ENCODE measurements at regions not wholly inside any gene's neighbourhood (a gene's known extent, or its start where the extent isn't known, plus 50 kb on each side); places are given as distances from the start of the nearest gene placed in this dataset.

DNA sequence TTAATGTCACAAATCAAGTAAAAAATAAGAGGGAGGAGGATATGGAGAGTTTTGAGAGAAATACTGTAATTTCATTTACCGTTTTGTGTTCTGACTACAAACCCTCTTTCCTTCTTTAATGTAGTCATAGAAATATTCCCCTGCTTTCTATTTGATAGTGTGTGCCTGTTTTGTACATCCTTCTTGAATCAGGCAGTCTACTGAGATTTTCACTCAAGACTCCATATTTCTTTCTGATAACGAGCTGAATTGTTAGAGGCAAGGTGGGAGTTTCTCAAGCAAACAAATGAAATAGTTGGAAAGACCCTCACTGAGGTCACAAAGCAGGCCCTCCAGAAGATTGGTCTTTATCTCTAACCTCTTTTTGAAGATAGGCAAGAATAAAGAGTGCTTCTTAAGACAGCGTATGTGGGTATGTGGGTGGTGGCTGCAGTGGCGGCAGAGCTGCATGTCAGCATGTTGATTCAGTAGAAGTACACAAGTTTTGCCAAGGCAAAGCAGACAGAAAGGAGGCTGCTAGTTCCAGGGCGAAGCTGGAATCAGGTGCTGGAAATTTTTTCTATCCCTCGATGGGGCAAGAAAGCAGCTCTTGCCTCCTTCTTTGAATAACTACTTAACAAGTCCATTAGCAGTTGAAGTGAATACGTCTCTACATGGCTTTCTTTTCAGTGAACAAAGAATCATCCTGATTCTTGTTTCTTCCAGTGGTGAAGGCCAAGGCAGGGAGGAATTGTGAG lies 164.2 kb downstream of the FAM76B start:
- TF ChIP-seq TCF4 (CRISPR knock-in tag; IDR thresholded peaks at IDR 0.05; ENCODE audit: borderline replicate concordance) (no peak), SNAI2 (CRISPR knock-in tag; IDR thresholded peaks at IDR 0.05) (no peak), OSR1 (CRISPR knock-in tag; IDR thresholded peaks at IDR 0.05) (no peak), ZFP3 (CRISPR knock-in tag; IDR thresholded peaks at IDR 0.05) (no peak), CSDC2 (CRISPR knock-in tag; IDR thresholded peaks at IDR 0.05) (no peak), TOX (CRISPR knock-in tag; IDR thresholded peaks at IDR 0.05; ENCODE audit: borderline replicate concordance) (no peak), BACH2 (CRISPR knock-in tag; IDR thresholded peaks at IDR 0.05; ENCODE audit: borderline replicate concordance) (no peak), ZFP30 (CRISPR knock-in tag; IDR thresholded peaks at IDR 0.05) (no peak), ISL1 (CRISPR knock-in tag; IDR thresholded peaks at IDR 0.05) (no peak), ZNF565 (CRISPR knock-in tag; conservative IDR thresholded peaks at IDR 0.05; ENCODE audit: low read depth) (no peak), ZC3H10 (CRISPR knock-in tag; IDR thresholded peaks at IDR 0.05) (no peak), ZNF8 (CRISPR knock-in tag; IDR thresholded peaks at IDR 0.05) (no peak), ZNF70 (CRISPR knock-in tag; IDR thresholded peaks at IDR 0.05) (no peak), PPARA (CRISPR knock-in tag; IDR thresholded peaks at IDR 0.05; ENCODE audit: borderline replicate concordance) (no peak), RARB (CRISPR knock-in tag; IDR thresholded peaks at IDR 0.05) (no peak), GLIS3 (CRISPR knock-in tag; IDR thresholded peaks at IDR 0.05) (no peak), ARNTL (CRISPR knock-in tag; IDR thresholded peaks at IDR 0.05; ENCODE audit: borderline replicate concordance, low read depth) (no peak)
- TF ChIP-seq, protein P1, sequence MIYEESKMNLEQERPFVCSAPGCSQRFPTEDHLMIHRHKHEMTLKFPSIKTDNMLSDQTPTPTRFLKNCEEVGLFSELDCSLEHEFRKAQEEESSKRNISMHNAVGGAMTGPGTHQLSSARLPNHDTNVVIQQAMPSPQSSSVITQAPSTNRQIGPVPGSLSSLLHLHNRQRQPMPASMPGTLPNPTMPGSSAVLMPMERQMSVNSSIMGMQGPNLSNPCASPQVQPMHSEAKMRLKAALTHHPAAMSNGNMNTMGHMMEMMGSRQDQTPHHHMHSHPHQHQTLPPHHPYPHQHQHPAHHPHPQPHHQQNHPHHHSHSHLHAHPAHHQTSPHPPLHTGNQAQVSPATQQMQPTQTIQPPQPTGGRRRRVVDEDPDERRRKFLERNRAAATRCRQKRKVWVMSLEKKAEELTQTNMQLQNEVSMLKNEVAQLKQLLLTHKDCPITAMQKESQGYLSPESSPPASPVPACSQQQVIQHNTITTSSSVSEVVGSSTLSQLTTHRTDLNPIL (CRISPR knock-in tag; IDR thresholded peaks at IDR 0.05; ENCODE audit: low read depth), result no peak
- TF ChIP-seq, protein P2, sequence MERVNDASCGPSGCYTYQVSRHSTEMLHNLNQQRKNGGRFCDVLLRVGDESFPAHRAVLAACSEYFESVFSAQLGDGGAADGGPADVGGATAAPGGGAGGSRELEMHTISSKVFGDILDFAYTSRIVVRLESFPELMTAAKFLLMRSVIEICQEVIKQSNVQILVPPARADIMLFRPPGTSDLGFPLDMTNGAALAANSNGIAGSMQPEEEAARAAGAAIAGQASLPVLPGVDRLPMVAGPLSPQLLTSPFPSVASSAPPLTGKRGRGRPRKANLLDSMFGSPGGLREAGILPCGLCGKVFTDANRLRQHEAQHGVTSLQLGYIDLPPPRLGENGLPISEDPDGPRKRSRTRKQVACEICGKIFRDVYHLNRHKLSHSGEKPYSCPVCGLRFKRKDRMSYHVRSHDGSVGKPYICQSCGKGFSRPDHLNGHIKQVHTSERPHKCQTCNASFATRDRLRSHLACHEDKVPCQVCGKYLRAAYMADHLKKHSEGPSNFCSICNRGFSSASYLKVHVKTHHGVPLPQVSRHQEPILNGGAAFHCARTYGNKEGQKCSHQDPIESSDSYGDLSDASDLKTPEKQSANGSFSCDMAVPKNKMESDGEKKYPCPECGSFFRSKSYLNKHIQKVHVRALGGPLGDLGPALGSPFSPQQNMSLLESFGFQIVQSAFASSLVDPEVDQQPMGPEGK (CRISPR knock-in tag; IDR thresholded peaks at IDR 0.05; ENCODE audit: borderline replicate concordance), result no peak
- TF ChIP-seq, protein P3, sequence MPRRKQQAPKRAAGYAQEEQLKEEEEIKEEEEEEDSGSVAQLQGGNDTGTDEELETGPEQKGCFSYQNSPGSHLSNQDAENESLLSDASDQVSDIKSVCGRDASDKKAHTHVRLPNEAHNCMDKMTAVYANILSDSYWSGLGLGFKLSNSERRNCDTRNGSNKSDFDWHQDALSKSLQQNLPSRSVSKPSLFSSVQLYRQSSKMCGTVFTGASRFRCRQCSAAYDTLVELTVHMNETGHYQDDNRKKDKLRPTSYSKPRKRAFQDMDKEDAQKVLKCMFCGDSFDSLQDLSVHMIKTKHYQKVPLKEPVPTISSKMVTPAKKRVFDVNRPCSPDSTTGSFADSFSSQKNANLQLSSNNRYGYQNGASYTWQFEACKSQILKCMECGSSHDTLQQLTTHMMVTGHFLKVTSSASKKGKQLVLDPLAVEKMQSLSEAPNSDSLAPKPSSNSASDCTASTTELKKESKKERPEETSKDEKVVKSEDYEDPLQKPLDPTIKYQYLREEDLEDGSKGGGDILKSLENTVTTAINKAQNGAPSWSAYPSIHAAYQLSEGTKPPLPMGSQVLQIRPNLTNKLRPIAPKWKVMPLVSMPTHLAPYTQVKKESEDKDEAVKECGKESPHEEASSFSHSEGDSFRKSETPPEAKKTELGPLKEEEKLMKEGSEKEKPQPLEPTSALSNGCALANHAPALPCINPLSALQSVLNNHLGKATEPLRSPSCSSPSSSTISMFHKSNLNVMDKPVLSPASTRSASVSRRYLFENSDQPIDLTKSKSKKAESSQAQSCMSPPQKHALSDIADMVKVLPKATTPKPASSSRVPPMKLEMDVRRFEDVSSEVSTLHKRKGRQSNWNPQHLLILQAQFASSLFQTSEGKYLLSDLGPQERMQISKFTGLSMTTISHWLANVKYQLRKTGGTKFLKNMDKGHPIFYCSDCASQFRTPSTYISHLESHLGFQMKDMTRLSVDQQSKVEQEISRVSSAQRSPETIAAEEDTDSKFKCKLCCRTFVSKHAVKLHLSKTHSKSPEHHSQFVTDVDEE (CRISPR knock-in tag; IDR thresholded peaks at IDR 0.05), result no peak
- no peak for ATAC-seq

DNA sequence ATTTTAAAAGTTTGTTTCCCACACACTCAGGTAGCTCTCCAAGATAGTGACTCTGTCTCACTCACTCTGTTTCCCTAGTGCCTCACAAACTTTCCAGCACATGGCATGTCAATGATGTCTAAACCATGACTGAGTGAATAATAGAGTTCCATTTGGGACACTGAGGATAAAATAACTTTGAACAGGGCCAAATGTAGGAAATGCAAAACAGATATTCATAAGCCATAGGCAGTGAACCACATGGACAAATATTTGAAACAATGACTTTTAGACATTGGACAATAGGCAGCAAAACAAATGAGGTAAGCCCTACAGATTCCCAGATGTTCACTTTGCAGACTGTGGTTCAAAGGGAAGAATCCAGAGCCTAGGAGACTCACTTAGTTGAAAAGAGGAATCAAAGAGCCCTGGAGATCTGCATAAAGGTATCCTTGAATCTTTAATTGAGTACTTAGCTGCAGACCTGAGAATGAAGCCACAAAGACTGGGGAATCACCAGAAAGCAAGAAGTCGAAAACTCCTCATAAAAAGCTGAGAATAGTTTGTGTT lies 173.3 kb downstream of the FAM76B start:
- ATAC-seq, result no peak
- TF ChIP-seq ESRRG (CRISPR knock-in tag; IDR thresholded peaks at IDR 0.05) (no peak), ZFP30 (CRISPR knock-in tag; IDR thresholded peaks at IDR 0.05) (no peak), SNAI2 (CRISPR knock-in tag; IDR thresholded peaks at IDR 0.05) (no peak), TCF4 (CRISPR knock-in tag; IDR thresholded peaks at IDR 0.05; ENCODE audit: borderline replicate concordance) (no peak), ZNF565 (CRISPR knock-in tag; conservative IDR thresholded peaks at IDR 0.05; ENCODE audit: low read depth) (no peak), OSR1 (CRISPR knock-in tag; IDR thresholded peaks at IDR 0.05) (no peak), GLIS3 (CRISPR knock-in tag; IDR thresholded peaks at IDR 0.05) (no peak), ZNF8 (CRISPR knock-in tag; IDR thresholded peaks at IDR 0.05) (no peak), PPARA (CRISPR knock-in tag; IDR thresholded peaks at IDR 0.05; ENCODE audit: borderline replicate concordance) (no peak), CSDC2 (CRISPR knock-in tag; IDR thresholded peaks at IDR 0.05) (no peak)
- TF ChIP-seq, protein P3 (CRISPR knock-in tag; IDR thresholded peaks at IDR 0.05), result no peak
- TF ChIP-seq, protein P4, sequence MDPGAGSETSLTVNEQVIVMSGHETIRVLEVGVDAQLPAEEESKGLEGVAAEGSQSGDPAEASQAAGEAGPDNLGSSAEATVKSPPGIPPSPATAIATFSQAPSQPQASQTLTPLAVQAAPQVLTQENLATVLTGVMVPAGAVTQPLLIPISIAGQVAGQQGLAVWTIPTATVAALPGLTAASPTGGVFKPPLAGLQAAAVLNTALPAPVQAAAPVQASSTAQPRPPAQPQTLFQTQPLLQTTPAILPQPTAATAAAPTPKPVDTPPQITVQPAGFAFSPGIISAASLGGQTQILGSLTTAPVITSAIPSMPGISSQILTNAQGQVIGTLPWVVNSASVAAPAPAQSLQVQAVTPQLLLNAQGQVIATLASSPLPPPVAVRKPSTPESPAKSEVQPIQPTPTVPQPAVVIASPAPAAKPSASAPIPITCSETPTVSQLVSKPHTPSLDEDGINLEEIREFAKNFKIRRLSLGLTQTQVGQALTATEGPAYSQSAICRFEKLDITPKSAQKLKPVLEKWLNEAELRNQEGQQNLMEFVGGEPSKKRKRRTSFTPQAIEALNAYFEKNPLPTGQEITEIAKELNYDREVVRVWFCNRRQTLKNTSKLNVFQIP (CRISPR knock-in tag; IDR thresholded peaks at IDR 0.05; ENCODE audit: borderline replicate concordance, low read depth), result no peak
- TF ChIP-seq, protein P1 (CRISPR knock-in tag; IDR thresholded peaks at IDR 0.05; ENCODE audit: low read depth), result no peak
- TF ChIP-seq, protein P2 (CRISPR knock-in tag; IDR thresholded peaks at IDR 0.05; ENCODE audit: borderline replicate concordance), result no peak

Measured in SK-N-SH treated with all-trans-retinoic acid at 6 μM for 48 hours (cell line).